CD4-positive, alpha-beta T cell treated with Interleukin-21 for 1 hour (primary cell): ENCODE measurements at regions not wholly inside any gene's neighbourhood (a gene's known extent, or its start where the extent isn't known, plus 50 kb on each side); places are given as distances from the start of the nearest gene placed in this dataset.

Experiments used
- DNase-seq: peaks from one replicate; pipeline ENCODE4 v3.0.0-alpha.2; 2020

DNA sequence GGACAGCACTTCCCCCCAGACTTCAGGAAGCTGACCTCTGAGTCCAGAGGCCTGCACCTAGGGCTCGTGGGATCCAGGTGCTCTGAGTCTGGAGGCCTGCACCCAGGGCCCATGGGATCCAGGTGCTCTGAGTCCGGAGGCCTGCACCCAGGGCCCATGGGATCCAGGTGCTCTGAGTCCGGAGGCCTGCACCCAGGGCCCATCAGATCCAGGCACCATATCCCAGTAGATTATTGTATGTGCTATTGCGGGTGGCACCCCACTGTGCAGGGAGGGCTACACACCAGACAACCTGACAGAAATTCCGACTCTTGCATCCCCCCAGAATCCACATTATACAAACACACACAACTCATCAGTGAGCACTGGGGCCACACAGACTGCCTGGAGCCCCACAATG, 515.2 kb downstream of the EIPR1 start:
- no peak for DNase-seq

DNA sequence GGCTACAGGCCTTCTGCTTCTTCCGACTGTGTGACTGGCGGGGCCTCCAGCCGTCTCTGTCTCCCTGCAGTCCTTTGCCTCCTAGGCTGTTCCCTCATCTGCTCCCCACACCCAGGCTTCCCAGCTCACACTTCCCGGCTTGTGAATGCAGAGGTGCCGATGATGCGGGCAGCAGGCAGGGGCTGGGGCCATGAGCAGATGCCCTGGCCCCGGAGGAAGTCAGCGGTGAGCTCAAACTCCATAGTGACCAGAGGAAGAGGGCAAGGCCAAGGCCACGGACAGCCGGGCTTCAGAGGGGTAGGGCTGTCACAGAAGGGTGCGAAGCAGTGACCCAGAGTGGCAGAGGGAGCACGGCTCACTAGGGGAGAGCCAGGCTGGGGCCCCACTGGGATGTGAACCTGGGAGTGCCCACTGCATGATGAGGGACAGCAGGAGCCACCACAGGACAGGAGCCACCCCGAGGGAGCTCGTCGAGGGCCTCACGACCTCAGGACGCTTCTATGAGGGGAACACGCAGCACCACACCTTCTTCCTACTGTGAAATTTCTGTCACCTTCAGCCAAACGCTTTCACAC, 515.9 kb downstream of the EIPR1 start:
- no peak for DNase-seq

DNA sequence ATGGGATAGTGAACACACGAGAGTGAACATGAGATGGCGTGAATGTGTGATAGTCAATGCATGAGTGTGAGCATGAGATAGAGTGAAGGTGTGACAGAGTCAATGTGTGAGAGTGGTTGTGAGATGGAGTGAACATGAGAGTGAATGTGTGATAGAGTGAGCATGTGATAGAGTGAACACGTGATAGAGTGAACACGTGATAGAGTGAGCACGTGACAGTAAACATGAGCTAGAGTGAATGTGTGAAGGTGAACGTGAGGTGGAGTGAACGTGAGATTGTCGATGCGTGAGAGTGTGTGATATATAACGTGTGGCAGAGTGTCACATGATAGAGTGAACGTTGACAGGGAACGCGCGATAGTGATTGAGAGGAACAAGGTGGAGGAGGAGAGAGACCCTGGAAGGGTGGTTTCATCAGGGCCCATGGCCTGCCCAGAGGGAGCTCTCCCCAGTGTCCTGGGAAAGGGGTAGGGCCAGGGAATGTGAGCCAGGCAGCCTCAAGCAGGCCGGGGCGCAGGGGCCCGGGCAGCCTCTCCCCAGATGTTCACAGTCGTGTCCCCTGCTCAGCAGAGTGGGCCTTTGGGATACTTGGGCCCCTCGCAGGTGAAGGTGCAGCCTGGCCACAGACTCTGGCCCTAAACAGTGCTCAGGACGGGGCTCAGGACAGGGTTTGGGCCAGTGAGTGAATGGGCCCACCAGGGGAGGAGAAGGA, 516.9 kb downstream of the EIPR1 start:
- no peak for DNase-seq

DNA sequence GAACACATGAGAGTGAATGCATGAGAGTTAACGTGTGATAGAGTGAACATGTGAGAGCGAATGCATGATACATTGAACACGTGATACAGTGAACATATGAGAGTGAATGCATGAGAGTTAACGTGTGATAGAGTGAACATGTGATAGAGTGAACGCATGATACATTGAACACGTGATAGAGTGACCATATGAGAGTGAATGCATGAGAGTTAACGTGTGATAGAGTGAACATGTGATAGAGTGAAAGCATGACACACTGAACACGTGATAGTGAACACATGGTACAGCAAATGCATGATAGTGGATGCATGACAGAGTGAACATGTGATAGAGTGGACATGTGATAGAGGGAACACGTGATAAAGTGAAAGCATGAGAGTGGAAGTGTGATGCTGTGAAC, 517.9 kb downstream of the EIPR1 start:
- no peak for DNase-seq

DNA sequence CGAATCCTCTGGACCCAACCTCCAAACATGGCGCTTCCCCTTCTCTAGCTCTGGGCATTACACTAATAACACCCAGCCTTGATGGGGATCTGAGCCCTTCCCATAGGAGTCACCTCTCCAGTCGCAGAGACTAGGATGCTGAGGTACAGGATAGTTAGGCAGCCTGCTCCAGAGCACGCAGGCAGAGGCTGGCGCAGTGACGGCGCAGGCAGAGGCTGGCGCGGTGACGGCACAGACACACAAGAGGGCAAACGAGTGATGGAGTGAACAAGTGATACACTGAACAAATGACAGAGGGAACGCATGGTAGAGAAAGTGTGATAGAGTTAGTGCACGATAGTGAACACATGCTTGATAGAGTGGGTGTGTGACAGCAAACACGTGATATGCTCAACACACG, 518.5 kb downstream of the EIPR1 start:
- DNase-seq, result no peak

DNA sequence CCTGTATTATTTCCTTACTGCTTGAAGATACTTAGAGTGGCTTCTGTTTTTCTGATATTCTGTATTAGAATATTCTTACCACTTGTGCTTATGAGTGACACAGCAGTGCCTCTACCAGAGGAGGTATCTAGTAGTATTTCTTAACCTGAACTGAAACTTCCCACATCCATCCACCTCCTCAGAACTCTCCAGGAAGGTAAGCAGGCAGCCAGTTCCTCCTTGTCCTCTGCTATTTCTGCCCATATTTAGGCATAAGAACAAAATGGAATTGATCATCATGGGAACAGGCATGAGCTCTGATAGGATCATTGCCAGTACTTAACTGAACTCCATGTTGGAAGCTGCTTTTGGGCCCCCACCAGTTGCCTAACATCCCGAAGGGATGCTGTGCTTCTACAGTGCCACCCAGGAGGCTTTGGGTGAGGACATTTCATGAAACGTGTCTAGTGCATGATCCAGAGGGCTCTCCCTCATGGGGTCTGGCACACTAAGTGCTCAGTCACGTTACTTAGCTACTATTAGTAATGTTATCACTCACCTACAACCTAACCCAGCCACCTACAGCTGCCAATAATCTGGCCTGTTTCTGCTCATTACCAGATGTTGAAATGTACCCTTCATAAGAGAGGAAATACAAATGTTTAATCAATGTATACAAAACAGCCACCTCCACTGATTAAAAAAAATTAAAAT, 520.7 kb downstream of the EIPR1 start:
- no peak for DNase-seq

DNA sequence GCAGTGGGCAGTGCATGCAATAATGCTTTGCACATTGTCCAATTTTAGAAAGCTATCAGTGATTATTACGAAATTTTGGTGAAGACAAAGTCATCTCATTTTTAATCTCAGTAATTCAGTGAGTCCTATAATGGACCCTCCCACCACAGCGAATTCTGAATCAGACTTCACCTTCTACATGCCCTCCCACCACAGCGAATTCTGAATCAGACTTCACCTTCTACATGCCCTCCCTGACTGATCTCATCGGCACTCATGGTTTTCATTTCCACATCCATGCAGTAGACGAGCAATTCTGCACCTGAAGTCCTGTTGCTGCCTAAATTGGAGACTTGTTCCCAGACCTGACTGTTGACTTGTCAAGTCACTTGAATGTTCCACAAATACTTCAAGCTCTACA, 522.3 kb downstream of the EIPR1 start:
- no peak for DNase-seq

DNA sequence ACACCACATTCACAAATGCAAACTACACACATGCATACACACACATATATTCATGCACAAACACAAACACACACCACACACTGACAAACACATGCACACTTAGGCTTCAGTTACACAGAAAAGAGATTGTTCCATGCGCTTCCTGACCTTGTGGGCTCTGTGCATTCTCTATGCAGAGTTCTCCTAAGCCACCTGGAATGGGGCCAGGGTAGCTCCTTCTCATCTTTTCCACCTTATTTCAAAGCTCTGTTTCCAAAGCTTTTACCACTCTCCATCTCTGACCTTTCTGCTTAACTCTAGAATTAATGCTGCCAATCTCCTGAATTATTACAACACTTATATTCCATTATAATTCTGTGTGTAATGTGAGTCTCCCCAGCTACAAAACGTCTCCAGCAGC, 522.3 kb upstream of the MYT1L start:
- no peak for DNase-seq

DNA sequence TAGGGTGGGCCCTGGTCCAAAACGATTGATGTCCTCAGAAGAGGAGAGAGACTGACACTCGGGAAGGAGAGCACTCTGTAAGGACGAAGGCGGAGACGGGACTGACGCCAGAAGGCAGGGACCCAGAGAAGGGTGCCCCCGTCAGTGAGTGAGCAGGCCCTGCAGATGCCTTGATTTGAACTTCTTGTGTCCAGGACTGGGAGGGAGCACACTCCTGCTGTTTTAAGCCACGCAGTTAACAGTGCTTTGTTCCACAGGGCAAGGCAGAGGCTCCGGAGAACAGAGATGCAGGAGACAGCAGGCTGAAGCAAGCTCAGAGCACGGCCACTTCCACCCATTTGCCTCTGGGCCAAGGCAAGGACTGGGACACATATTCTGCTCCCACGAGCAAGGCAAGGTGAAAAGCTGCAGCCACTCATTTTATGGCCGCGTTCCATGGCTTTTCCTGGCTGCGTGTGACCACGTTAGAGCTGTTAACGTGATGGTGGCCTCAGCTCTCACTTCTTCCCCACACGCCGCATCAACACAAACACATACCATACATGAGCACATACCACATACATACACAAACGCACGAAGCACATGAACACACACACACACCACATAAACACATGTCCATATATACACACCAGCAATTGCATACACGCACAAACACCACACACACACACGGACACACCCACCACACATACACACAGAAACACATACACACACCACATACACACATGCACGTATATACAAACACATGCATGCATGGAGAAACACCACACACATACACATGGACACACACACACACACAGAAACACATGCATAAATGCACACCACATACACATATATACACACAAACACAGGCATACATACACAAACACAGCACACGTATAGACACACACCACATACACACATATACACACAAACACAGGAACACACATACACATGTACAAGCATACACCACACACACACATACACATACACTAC, 521.0 kb upstream of the MYT1L start:
- no peak for DNase-seq

DNA sequence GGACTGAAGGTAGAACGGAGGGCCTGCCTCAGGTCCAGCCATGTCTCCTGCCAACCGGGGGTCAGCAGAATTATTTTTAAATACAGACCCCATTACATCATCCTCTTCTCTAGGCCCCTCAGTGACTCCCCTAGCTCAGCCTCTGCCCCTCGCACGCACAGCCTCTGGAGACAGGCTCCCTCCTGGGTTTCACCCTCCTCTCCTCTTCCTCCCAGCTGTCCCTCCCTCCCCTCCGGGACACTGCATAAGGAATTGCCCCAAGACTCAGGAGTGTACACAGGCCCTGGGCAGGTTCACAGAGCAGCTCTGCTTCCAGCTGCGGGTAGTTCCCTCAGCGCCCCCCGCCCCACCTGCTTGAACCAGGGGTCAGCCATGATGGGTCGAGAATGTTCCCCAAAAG, 520.2 kb upstream of the MYT1L start:
- no peak for DNase-seq

DNA sequence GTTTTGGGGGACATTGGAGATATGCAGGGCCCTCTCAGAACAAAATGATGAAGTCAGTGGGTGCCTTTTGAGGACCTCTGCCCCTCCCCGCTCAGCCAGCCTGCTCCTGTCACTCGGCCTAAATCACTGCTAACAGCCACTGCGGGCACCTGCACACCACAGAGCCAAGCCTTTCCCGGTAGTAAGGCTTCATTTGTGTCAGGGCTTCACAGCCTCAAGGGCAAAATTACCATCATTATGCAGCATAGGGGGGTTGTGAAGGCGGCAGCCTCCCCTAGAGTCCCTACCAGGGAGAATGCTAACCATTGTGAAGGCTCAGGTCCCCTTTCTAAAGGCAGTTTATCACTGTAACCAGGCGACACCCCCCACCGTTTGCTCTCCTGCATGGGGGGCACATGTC, 519.8 kb upstream of the MYT1L start:
- no peak for DNase-seq

DNA sequence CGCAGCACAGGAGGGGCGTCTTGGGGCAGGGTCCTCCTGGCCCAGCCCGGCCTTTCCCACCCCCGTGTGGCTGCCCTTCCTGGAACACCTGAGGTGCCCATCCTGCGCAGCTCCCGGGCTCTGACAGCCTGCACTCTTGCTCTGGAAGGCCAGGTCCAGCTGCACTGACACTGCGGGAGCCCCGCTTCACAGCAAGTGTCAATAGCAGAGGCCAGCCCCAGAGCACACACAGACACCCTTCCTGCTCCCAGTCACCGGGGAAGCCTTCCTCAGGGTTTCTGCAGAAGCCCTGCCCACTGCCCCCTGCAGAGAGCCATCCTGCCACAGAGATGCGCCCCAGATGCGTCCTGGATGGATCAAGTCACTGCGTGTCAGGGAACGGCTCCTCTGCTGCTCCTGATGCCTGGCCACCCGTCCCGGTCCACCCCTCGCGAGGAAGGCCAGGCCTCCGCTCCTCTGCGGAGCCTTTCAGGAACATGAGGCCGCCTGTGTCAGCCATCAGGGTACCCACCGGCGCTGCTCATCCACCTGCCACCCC, 519.2 kb upstream of the MYT1L start:
- no peak for DNase-seq

DNA sequence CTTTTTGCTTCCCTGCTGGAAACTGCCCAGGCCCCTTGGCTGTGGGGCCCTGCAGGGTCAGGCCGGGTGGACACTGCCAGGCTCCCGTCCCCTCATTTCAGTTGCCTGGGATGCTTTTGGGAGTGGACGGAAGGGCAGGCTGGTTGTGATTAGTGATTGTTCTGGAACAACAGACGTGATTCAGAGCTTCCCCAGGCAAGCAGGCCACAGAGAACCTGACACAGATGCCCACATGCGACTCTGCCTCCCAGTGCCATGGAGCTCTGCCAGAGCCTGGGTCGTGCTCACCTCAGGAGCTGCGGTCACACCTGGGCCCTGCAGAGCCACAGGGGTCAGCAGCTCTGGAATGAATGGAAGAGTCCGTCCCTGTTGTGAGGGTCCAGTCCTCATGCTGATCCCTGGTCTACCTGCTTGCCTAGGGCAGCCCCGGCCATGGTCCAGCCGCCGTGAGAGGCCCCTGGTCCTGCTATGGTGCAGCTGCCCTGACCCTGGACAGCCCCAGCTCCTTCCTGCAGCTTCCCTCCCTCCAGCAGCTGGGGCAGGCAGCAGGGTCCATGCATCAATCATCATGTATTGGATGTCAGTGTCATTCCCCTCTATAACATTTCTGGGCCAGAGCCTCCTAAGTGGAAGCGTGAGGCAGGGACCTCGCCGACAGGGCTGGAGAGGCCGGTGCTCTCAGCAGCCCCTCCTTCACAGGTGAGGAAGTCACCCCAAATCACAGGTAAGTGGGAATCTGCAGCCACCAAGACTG, 518.6 kb upstream of the MYT1L start:
- DNase-seq, result no peak

DNA sequence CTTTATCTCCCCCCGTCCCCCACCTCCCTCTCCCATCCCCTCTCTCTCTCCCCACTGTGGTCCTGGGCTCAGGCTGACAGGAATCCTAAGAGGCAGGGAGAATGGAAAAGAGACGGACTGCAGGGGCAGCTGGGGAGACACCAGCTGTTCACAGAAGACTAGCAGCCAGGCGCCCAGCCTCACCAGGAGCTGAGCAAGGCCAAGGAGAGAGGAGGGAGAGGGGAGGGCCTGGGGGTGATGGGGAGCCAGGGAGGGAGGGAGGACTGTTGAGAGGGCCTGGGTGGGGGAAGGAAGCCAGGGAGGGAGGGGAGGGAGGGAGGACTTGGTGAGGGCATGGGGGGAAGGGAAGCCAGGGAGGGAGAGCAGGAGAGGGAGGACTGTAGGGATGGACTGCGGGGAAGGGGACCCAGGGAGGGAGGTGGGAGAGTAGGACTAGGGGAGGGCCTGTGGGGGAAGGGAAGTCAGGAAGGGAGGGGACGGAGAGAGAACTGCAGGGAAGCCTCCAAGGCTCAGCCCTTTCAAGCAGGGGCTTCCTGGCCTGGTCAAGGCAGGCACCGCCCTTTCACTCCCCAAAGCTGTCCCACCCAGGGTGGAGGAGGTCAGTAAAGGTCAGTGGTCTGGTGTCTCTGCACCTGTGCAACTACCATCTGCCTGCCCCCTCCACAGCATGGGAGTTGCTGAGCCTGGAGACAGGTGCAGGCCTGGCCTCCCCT, 517.7 kb upstream of the MYT1L start:
- no peak for DNase-seq

DNA sequence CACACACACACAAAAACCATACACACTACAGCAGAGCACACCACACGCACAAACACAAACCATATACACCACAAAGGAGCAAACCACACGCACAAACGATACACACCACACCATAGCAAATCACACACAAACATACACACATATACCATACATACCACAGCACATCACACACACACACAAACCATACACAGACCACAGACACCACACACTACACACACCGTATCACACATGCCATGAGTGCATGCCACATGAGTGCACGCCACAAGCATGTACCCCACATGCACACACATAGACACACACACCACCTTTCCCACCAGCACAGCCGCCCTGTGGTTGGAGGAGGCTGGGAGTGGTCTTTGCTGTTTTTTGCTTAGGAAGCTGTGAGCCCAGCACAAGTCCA, 517.1 kb upstream of the MYT1L start:
- DNase-seq, result no peak

DNA sequence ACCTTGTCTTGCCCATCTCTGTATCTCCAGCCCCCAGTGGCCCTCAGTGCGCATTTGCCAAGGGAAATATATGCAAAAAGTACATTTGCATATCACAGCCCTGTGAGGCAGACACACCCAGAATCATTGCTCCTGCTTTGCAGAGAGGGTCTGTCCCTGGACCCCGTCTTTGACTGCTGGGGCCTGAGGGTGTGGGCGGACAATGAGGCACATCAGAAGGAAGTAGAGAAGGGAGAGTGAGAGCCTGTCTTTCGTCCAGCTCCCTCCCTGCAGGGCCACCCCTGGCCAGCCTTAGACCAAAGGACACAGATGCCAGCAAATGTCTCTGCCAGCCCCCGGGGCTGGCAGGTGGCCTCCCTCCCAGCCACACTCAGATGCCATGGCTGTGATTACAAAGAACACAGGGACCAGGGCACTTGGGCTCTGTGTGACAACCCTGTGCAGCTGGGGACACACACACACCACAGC, 516.2 kb upstream of the MYT1L start:
- DNase-seq, result no peak

DNA sequence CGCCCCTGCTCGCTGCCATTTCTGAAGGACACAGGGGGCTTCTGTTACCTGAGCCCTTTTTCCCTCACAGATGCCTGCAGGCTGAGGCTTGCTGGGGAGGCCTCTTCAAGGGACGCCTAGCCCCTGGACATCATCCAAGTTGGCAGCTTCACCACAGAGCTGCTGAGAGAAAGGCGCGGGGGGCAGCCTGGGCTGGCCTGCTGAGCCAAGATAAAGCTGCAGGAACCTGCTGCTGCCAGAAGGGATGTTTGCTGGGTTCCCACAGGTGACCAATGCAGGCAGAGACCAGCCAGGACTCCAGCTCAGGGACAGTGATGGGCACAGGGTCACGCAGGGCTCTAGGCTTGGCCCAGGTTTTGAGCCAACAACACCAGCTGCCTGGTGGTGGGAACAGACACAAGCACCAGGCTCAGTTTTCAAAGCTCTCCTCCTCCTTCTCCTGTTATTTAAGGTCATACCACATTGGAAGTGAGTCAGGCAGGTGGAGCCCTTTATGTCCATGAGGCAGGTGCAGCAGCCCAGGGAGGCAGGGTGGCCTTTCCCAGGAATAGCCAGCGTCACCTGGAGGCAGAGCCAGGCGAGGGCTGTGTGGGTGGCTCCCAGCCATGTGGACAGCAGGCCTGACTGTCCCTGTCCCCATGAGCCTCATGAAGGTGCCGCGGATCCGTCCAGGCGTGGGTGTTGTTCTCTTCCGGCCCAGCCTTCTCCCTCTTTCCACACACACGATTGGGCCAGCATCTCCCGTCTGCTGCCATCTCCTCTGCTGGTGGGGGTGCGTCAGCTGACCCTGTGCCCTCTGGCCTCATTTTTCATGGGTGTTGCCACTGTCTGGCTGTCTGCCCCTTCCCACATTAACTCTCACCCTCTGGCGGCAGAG, 515.5 kb upstream of the MYT1L start:
- DNase-seq, result no peak

DNA sequence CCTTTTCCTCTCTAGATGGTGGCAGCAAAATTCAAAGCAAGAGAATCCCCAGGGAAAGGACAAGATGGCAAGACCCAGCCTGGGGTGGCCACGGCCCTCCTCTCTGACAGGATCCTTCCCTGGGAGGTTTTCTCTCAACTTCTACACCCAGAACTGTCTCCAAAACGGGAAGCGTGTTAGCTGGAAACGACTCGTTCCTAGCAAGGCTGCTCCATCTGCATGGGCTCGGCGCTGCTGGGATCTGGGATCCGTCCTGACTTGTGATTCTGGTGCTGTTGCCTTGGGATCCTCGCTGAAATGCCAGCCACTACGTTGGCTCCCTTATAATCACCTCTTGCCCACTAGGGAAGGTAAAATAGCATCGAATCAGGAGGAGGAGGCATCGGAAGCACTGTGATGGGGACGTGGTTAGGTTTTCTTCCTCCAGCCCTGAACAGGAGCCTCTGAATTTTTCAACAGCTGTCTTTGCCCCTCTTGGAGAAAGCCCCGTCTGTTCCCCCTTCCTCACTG, 514.8 kb upstream of the MYT1L start:
- no peak for DNase-seq

DNA sequence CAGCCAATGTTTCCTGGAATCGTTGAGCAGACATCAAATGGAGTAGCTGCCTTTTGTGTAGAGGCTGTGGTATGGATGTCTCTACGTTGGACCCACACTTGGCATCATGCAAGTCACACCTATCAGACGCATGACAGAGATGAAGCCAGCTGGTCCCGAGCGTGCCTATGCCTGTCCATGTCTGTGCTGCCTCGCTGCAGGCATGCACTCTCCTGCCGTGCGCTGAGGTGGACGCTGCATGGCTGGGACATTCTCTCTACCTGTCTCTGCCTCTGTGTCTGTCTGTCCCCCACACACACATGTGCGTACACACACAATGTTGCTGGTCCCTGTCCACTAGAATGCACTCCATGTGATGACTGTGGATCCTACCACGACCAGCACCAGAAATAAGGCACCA, 514.2 kb upstream of the MYT1L start:
- no peak for DNase-seq

DNA sequence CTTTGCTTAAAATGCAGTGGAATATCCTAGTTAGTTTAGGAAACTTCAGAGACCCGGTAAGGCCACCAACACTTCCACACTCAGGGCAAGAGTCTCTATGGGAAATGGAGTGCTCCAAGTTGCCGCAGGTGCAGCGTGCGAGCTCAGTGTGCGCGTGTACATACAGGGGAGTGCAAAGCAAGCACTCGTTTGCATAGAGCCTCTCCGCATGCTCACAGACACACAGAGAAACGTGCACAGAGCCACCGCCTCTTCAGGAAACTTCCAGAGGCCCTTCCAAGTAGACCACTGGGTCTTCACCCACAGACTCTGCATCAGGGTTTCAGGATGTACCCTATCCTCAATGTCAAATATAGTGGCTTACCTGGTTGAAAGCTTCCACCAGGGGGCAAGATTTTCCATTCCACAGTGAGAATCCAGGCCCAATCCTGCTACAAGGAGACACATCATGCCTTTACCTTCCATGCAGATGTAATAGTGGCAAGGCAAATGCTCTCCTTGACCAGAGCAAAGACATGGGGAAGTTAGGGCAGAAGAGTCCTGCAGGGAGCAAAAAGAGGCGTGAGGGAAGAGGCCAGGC, 513.0 kb upstream of the MYT1L start:
- no peak for DNase-seq
